ENCODE measurements at regions not wholly inside any gene's neighbourhood (a gene's known extent, or its start where the extent isn't known, plus 50 kb on each side); places are given as distances from the start of the nearest gene placed in this dataset.

DNA sequence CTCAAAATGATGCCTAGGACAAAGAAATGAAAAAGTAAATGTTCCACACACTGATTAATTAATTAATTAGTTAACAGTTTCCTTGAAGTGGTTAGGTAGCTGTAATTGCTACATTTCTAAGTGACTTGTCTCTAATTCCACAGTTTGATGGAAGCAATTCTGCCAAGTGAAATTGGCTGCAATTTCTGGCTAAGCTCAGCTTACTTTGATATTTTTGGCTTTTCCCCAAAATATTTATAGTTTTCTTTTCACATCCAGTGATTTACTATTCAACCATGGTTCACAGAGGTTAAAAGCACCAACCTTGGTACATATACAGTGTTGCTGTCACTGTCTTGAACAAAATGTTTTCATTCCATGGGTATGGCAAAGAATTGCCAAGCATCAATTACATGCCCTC, 459.5 kb upstream of the CDH20 start:
- TF ChIP-seq, protein P1, sequence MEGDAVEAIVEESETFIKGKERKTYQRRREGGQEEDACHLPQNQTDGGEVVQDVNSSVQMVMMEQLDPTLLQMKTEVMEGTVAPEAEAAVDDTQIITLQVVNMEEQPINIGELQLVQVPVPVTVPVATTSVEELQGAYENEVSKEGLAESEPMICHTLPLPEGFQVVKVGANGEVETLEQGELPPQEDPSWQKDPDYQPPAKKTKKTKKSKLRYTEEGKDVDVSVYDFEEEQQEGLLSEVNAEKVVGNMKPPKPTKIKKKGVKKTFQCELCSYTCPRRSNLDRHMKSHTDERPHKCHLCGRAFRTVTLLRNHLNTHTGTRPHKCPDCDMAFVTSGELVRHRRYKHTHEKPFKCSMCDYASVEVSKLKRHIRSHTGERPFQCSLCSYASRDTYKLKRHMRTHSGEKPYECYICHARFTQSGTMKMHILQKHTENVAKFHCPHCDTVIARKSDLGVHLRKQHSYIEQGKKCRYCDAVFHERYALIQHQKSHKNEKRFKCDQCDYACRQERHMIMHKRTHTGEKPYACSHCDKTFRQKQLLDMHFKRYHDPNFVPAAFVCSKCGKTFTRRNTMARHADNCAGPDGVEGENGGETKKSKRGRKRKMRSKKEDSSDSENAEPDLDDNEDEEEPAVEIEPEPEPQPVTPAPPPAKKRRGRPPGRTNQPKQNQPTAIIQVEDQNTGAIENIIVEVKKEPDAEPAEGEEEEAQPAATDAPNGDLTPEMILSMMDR (conservative IDR thresholded peaks at IDR 0.05; ENCODE audit: low read length) = no peak
- TF ChIP-seq EZH2phosphoT487 (IDR thresholded peaks at IDR 0.05; ENCODE audit: borderline replicate concordance, low read depth, low read length) = no peak

Measured in OCI-LY7 (cell line).